ENCODE measurements at regions not wholly inside any gene's neighbourhood (a gene's known extent, or its start where the extent isn't known, plus 50 kb on each side); places are given as distances from the start of the nearest gene placed in this dataset.

DNA sequence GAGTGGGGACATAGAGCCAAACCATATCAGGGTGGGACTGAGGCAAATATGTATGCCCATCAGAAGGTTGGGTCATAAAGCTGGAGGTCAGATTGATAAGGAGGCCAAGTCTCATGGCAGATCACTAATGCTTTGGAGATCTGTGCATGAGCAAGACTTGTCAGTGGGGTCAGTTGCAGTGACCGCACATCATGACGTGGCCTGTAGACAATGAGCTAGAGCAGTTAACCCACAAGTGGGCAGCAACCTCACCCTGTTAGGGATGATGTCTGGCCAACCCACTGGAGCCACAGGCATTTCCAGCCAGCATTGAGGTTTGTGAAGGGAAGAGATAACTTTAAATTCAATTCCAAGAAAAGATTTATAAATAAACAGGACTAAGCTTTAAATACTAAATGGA is 66.7 kb downstream of the XCL1 start:
- DNase-seq (ENCODE audit: low spot score) = no peak
- Histone ChIP-seq H3K4me3 (ENCODE audit: low read depth in 1 of 3, low read length in 3 of 3) (no peak overlapping the region), H3K36me3 (ENCODE audit: control insufficient read depth in 4 of 4, insufficient read depth in 3 of 4, low read depth in 1 of 4, low read length in 3 of 4) (no peaks in the 10 kb centered on the region), H3K4me1 (ENCODE audit: control insufficient read depth in 4 of 4, insufficient read depth in 4 of 4, low read length in 3 of 4) (no peaks in the 10 kb centered on the region), H3K9me3 (ENCODE audit: control insufficient read depth in 4 of 4, low read length in 3 of 4) (no peaks in the 10 kb centered on the region), H3K27ac (ENCODE audit: low read depth in 1 of 2, low read length in 2 of 2) (no peak overlapping the region), H3K27me3 (ENCODE audit: control insufficient read depth in 4 of 4, insufficient read depth in 4 of 4, low read length in 3 of 4) (no peaks in the 10 kb centered on the region), H3K9ac (ENCODE audit: low read depth in 1 of 2, low read length in 2 of 2) (no peak overlapping the region)
- no peak for TF ChIP-seq FOXA2 (IDR thresholded peaks at IDR 0.05)
- 96% methylated on average over 2 of the region's 2 CpGs for WGBS

Measured in liver (tissue), 6 donors.